HCT116 (cell line): ENCODE measurements at regions not wholly inside any gene's neighbourhood (a gene's known extent, or its start where the extent isn't known, plus 50 kb on each side); places are given as distances from the start of the nearest gene placed in this dataset.

Source experiments
- ATAC-seq: fragments of 200-7000 bp; cut with Tn5 transposase; 2 replicates; pipeline ENCODE4 v1.9.1; 2020; ENCODE audit warnings: mild to moderate bottlenecking, moderate library complexity
- BruUV-seq: library from RNA; stranded (reverse); fragments of 400-500 nt; replicated peaks from 2 replicates; lab custom pipeline; 2021; lab: Mats Ljungman, UMichigan
- CTCF ChIA-PET: fragments of 300-600 bp; sonication (Branson Sonifier 250); formaldehyde crosslinking; loops from one replicate; lab custom pipeline; 2021; ENCODE audit warnings: antibody characterized with exemption; lab: Charles Lee
- POLR2A ChIA-PET: fragments of 300-600, 350-600 bp; sonication (Branson Sonifier 250); formaldehyde crosslinking; loops from one replicate; lab custom pipeline; 2021; ENCODE audit warnings: antibody characterized with exemption; lab: Charles Lee
- RAD21 ChIA-PET, 2 experiments: fragments of 300-600 bp; sonication (Branson Sonifier 250); formaldehyde crosslinking; loops; one replicate each; lab custom pipeline; 2023; ENCODE audit warnings: low total read pairs in 2 of 2; ENCODE audit not compliant: uncharacterized antibody in 2 of 2, unreplicated experiment in 2 of 2, low non-redundant PET in 1 of 2; lab: Charles Lee
- DNase-seq: peaks from one replicate; pipeline ENCODE4 v3.0.0-alpha.2; 2010; ENCODE audit warnings: low read depth, low spot score
- H2AFZ ChIP-seq: fragments of 200-600 bp; shearing (Covaris generic), sonication (generic); 2 replicates; pipeline ENCODE4 v1.6.1; 2017; ENCODE audit warnings: low read depth, mixed run types, mixed read lengths, antibody characterized with exemption, low read length; ENCODE audit not compliant: poor library complexity, severe bottlenecking
- H3K27ac ChIP-seq: 2 replicates; pipeline ENCODE4 v1.5.1; 2012; ENCODE audit warnings: low read depth, low read length
- H3K27me3 ChIP-seq: fragments of 200-600 bp; sonication (generic); 2 replicates; pipeline ENCODE4 v1.6.1; 2016; ENCODE audit warnings: mixed run types, low read length, mixed read lengths; ENCODE audit not compliant: insufficient read depth
- H3K36me3 ChIP-seq, 2 experiments: fragments of 200-500 bp in 1 of 2; fragments of 200-600 bp in 1 of 2; sonication (Bioruptor generic) in 1 of 2; sonication (generic) in 1 of 2; 2 replicates each; pipeline versions ENCODE4 v1.5.1 to v1.6.1; 2014 to 2016; ENCODE audit warnings: low read length in 2 of 2, inconsistent platforms in 1 of 2, mixed read lengths in 1 of 2, mixed run types in 1 of 2; ENCODE audit not compliant: insufficient read depth in 2 of 2, control insufficient read depth in 1 of 2
- H3K4me1 ChIP-seq, 2 experiments: fragments of 200-600 bp in 1 of 2; sonication (generic) in 1 of 2; 2 replicates each; pipeline versions ENCODE4 v1.5.1 to v1.6.1; 2012 to 2017; ENCODE audit warnings: low read length in 2 of 2, inconsistent platforms in 1 of 2, mild to moderate bottlenecking in 1 of 2, mixed read lengths in 1 of 2, mixed run types in 1 of 2, moderate library complexity in 1 of 2; ENCODE audit not compliant: insufficient read depth in 2 of 2, control insufficient read depth in 1 of 2
- H3K4me2 ChIP-seq: fragments of 200-600 bp; sonication (generic); 2 replicates; pipeline ENCODE4 v1.6.1; 2017; ENCODE audit warnings: mixed run types, low read length, mixed read lengths
- H3K4me3 ChIP-seq, 2 experiments: fragments of 200-600 bp in 1 of 2; sonication (generic) in 1 of 2; replicated peaks in 1 of 2; 2 replicates each; pipeline ENCODE4 v1.5.1; 2011 to 2016; ENCODE audit warnings: low read length in 2 of 2, control low read depth in 1 of 2, low read depth in 1 of 2, mild to moderate bottlenecking in 1 of 2, mixed read lengths in 1 of 2, mixed run types in 1 of 2
- H3K79me2 ChIP-seq: fragments of 200-600 bp; sonication (generic); 2 replicates; pipeline ENCODE4 v1.6.1; 2017; ENCODE audit warnings: mild to moderate bottlenecking, mixed run types, low read length, moderate library complexity, mixed read lengths; ENCODE audit not compliant: insufficient read depth
- H3K9ac ChIP-seq: fragments of 200-600 bp; sonication (generic); 2 replicates; pipeline ENCODE4 v1.6.1; 2016; ENCODE audit warnings: low read length, mixed read lengths
- H3K9me2 ChIP-seq: fragments of 200-600 bp; sonication (generic), shearing (Covaris generic); 2 replicates; pipeline ENCODE4 v1.6.1; 2017; ENCODE audit warnings: mixed run types, mild to moderate bottlenecking, moderate library complexity; ENCODE audit not compliant: insufficient read depth
- H3K9me3 ChIP-seq, 2 experiments: fragments of 200-500 bp in 1 of 2; fragments of 200-600 bp in 1 of 2; sonication (Bioruptor generic) in 1 of 2; sonication (generic) in 1 of 2; 2 replicates each; pipeline ENCODE4 v1.6.1; 2014 to 2017; ENCODE audit warnings: low read length in 2 of 2, mixed read lengths in 2 of 2, inconsistent platforms in 1 of 2, low read depth in 1 of 2, mild to moderate bottlenecking in 1 of 2, mixed run types in 1 of 2, moderate library complexity in 1 of 2; ENCODE audit not compliant: control insufficient read depth in 1 of 2, insufficient read depth in 1 of 2
- H4K20me1 ChIP-seq: fragments of 200-600 bp; sonication (generic), shearing (Covaris generic); 2 replicates; pipeline ENCODE4 v1.6.1; 2017; ENCODE audit warnings: mixed run types, mild to moderate bottlenecking, moderate library complexity; ENCODE audit not compliant: insufficient read depth
- ATF3 ChIP-seq: IDR thresholded peaks from 2 replicates; pipeline ENCODE4 v1.6.1; 2012
- CBX3 ChIP-seq: IDR thresholded peaks from 2 replicates; pipeline ENCODE4 v1.6.1; 2012; ENCODE audit warnings: low read depth
- CEBPB ChIP-seq: IDR thresholded peaks from 2 replicates; pipeline ENCODE4 v1.6.1; 2012; ENCODE audit warnings: low read depth
- CTCF ChIP-seq, 3 experiments: fragments of 200-600 bp in 1 of 3; sonication (generic) in 1 of 3; IDR thresholded peaks in 2 of 3; conservative IDR thresholded peaks in 1 of 3; 2 replicates each; pipeline ENCODE4 v1.5.1; 2012 to 2017; ENCODE audit warnings: low read depth in 2 of 3, low read length in 2 of 3, antibody characterized with exemption in 1 of 3, borderline replicate concordance in 1 of 3, control low read depth in 1 of 3, mild to moderate bottlenecking in 1 of 3, mixed read lengths in 1 of 3, mixed run types in 1 of 3, moderate library complexity in 1 of 3; ENCODE audit not compliant: insufficient read depth in 1 of 3
- EZH2phosphoT487 ChIP-seq: fragments of 200-600 bp; IDR thresholded peaks from 2 replicates; pipeline ENCODE4 v1.6.1; 2018; ENCODE audit warnings: antibody characterized with exemption, borderline replicate concordance
- RAD21 ChIP-seq: IDR thresholded peaks from 2 replicates; pipeline ENCODE4 v1.6.1; 2012; ENCODE audit warnings: low read depth, mild to moderate bottlenecking
- ZFX ChIP-seq: fragments of 450-650 bp; IDR thresholded peaks from 2 replicates; pipeline ENCODE4 v1.6.1; 2017
- ZNF274 ChIP-seq: fragments of 200-500 bp; sonication (Bioruptor generic); IDR thresholded peaks from 2 replicates; pipeline ENCODE4 v1.6.1; 2014; ENCODE audit warnings: mild to moderate bottlenecking, low read depth, low read length, inconsistent platforms
- intact Hi-C: fragments of 100-400 bp; cut with micrococcal nuclease; formaldehyde crosslinking; loops from 2 replicates; pipeline ENCODE4 v1.10.0; 2022

- no peak for TF ChIP-seq CTCF (IDR thresholded peaks at IDR 0.05 in 2 of 3, conservative IDR thresholded peaks at IDR 0.05 in 1 of 3; ENCODE audit: borderline replicate concordance in 1 of 3, insufficient read depth in 1 of 3, low read depth in 2 of 3, low read length in 2 of 3)
- TF ChIP-seq CEBPB: no peak
- TF ChIP-seq ZFX: no peak
Measured at GRCh38 chr13:86462011-86462410, 662.8 kb upstream of the SLITRK6 start (continued).

- Histone ChIP-seq H3K4me2 (no peak overlapping the region), H3K79me2 (no peaks in the 10 kb centered on the region), H3K4me3 (no peak overlapping the region), H3K9me3 (no peaks in the 10 kb centered on the region), H3K9ac (no peak overlapping the region), H3K9me2 (no peaks in the 10 kb centered on the region), H4K20me1 (no peaks in the 10 kb centered on the region), H3K27me3 (no peaks in the 10 kb centered on the region), H3K27ac (no peak overlapping the region), H3K36me3 (no peaks in the 10 kb centered on the region), H2AFZ (no peak overlapping the region), H3K4me1 (no peaks in the 10 kb centered on the region)
- intact Hi-C loops: no loop called here
- ChIA-PET RAD21 (no interaction called here), POLR2A (no interaction called here), CTCF (no interaction called here)
- TF ChIP-seq CTCF (IDR thresholded peaks at IDR 0.05 in 2 of 3, conservative IDR thresholded peaks at IDR 0.05 in 1 of 3; ENCODE audit: borderline replicate concordance in 1 of 3, insufficient read depth in 1 of 3, low read depth in 2 of 3, low read length in 2 of 3) (peak in 2 of 3 experiments; percentile 23 to 37; a peak in 4 of 6 replicates), CBX3 (no peak), ZNF274 (no peak), RAD21 (peak; percentile 19; the same call in 1 of the 2 replicates), EZH2phosphoT487 (no peak), ATF3 (no peak), CEBPB (no peak)
- no peak for DNase-seq
- BruUV-seq: no TSS peak
- no peak for ATAC-seq
Measured at GRCh38 chr13:86464193-86464592, 665.0 kb upstream of the SLITRK6 start.
